OCI-M1 (cell line): ENCODE measurements at regions not wholly inside any gene's neighbourhood (a gene's known extent, or its start where the extent isn't known, plus 50 kb on each side); places are given as distances from the start of the nearest gene placed in this dataset.

Source experiments
- DNase-seq: peaks from one replicate; lab custom pipeline; 2025; lab: John Stamatoyannopoulos, UW

- no peak for DNase-seq
These were observed 349.4 kb upstream of the SATB1 start for GRCh38 chr3:18774319-18775088.

- DNase-seq, result no peak
These were observed 347.7 kb upstream of the SATB1 start for GRCh38 chr3:18772699-18773305.

- DNase-seq, result no peak
These were observed 346.8 kb upstream of the SATB1 start for GRCh38 chr3:18771931-18772330.

GRCh38 chr3:18770800-18771199, 345.7 kb upstream of the SATB1 start:
- DNase-seq, result no peak

GRCh38 chr3:18767756-18768303, 342.7 kb upstream of the SATB1 start:
- DNase-seq, result no peak

- DNase-seq, result peak; percentile 55
These were observed 341.8 kb upstream of the SATB1 start for GRCh38 chr3:18766974-18767373.

GRCh38 chr3:18765662-18766061, 340.5 kb upstream of the SATB1 start:
- DNase-seq, result peak; percentile 37

GRCh38 chr3:18765161-18765560, 340.0 kb upstream of the SATB1 start:
- DNase-seq, result no peak

GRCh38 chr3:18761530-18761929, 336.4 kb upstream of the SATB1 start:
- DNase-seq, result no peak

GRCh38 chr3:18758047-18758704, 333.0 kb upstream of the SATB1 start:
- DNase-seq, result peak; percentile 75

- no peak for DNase-seq
These were observed 332.3 kb upstream of the SATB1 start for GRCh38 chr3:18757476-18757875.

GRCh38 chr3:18752273-18752934, 327.3 kb upstream of the SATB1 start:
- DNase-seq, result no peak

- no peak for DNase-seq
These were observed 326.4 kb upstream of the SATB1 start for GRCh38 chr3:18751514-18751913.

GRCh38 chr3:18747383-18747782, 322.2 kb upstream of the SATB1 start:
- DNase-seq, result no peak

GRCh38 chr3:18745472-18745871, 320.3 kb upstream of the SATB1 start:
- DNase-seq, result peak; percentile 76

- DNase-seq, result peak; percentile 4
These were observed 319.3 kb upstream of the SATB1 start for GRCh38 chr3:18744472-18744871.

- DNase-seq, result no peak
These were observed 318.6 kb upstream of the SATB1 start for GRCh38 chr3:18743761-18744160.

- DNase-seq, result peak; percentile 51
These were observed 315.8 kb upstream of the SATB1 start for GRCh38 chr3:18740631-18741583.

GRCh38 chr3:18739099-18739433, 313.9 kb upstream of the SATB1 start:
- DNase-seq, result no peak

- DNase-seq, result no peak
These were observed 313.4 kb upstream of the SATB1 start for GRCh38 chr3:18738393-18739098.

- no peak for DNase-seq
These were observed 309.9 kb upstream of the SATB1 start for GRCh38 chr3:18735005-18735404.
